H54 (cell line): ENCODE measurements at regions not wholly inside any gene's neighbourhood (a gene's known extent, or its start where the extent isn't known, plus 50 kb on each side); places are given as distances from the start of the nearest gene placed in this dataset.

Experiments used
- DNase-seq: peaks from one replicate; pipeline ENCODE4 v3.0.0; 2011; ENCODE audit warnings: low spot score, mixed read lengths; ENCODE audit not compliant: insufficient read length
- FAIRE-seq: peaks from 3 replicates; lab custom pipeline; 2011; peaks lifted over from hg19 to GRCh38; lab: Jason Lieb, UNC
- POLR2A ChIP-seq: IDR thresholded peaks from 2 replicates; pipeline ENCODE4 v1.6.1; 2011; ENCODE audit warnings: low read depth, mild to moderate bottlenecking, low read length

- TF ChIP-seq POLR2A: no peak
- DNase-seq (no peak), FAIRE-seq (no peak)
These were observed 429.5 kb downstream of the DTWD2 start for GRCh38 chr5:118558871-118559270.

GRCh38 chr5:118557251-118557661, 431.1 kb downstream of the DTWD2 start:
- FAIRE-seq: no peak
- no peak for DNase-seq
- no peak for TF ChIP-seq POLR2A

- TF ChIP-seq POLR2A: no peak
- FAIRE-seq: no peak
- no peak for DNase-seq
These were observed 431.6 kb downstream of the DTWD2 start for GRCh38 chr5:118556792-118557191.

DNA sequence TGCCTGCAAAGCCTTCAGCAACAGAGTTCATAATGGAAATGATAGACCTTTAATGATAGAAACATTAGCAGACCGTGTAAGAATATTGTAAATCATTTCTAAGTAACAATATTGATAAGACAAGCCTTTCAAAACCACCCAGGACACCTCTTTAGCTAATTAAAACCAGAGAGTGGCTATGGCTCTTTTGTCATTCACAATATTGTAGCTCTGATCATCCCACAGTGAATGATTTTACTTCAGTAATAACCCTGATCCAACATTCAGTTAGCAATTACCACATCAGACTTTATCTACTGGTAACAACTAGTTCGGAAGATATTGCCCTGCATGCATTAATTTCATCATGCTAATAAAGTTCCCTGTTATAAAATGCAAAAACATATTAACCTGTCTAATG, 432.6 kb downstream of the DTWD2 start:
- DNase-seq (no peak), FAIRE-seq (no peak)
- TF ChIP-seq POLR2A: no peak

DNA sequence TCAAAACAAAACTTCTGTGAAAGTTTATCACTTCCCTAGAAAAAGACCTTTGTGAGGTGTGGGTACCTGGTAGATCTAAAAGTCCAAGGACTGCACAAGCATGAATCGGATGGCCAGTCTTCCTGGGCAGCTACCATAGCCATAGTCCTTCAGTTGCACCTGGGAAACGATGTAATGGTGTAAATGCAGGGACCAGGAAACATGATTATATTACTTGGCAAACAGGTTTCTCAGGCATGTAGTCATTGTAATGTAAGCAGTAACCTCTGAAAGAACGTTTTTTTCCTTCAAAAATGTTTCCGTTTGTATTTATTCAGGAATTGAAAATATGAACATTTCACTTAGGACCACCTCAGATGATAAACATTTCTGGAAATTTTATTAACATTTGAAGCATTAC, 433.4 kb downstream of the DTWD2 start:
- FAIRE-seq (no peak), DNase-seq (no peak)
- no peak for TF ChIP-seq POLR2A

GRCh38 chr5:118554241-118554640, 434.1 kb downstream of the DTWD2 start:
- FAIRE-seq: no peak
- DNase-seq: no peak

DNA sequence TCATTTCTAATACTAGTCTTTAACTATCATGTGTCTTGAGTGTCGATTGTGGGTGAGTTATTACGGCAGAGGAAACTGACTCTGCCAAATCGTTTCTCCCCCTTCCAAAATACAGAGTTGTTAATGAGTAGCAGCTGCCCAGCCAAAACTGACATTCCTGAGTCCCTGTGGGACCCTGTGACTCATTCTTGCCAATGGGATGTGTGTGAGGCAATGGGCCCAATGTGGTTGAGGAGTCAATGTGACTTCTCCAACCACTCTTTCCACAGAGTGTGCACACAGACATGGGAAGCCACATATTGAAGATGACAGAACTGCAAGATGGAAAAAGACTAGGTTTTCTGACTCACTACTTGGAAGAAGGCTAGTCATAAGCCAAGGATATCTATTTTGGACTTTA, 434.7 kb downstream of the DTWD2 start:
- DNase-seq (no peak), FAIRE-seq (no peak)
- no peak for TF ChIP-seq POLR2A

More at GRCh38 chr5:118554241-118554640, 434.1 kb downstream of the DTWD2 start:
- no peak for TF ChIP-seq POLR2A

GRCh38 chr5:118552731-118553360, 435.5 kb downstream of the DTWD2 start:
- no peak for TF ChIP-seq POLR2A
- no peak for DNase-seq
- FAIRE-seq: no peak

DNA sequence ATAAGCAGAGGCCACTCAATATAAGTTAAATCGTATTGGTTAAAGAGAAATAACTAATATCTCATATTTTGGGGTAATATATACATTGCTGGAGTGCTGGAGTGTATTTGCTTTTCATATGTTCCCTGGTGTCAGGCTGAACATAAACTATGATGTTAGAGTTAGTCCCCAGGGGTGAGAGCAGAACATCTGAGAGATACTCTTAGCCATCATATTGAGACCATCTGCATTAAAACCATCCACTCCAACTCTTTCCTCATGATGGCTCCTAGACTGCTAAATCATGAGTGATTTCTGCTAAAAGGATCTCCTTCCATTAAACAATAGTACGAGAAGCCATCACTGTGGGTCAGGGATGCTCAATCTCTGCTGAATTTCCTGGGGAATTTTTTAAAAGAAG, 436.2 kb downstream of the DTWD2 start:
- TF ChIP-seq POLR2A: no peak
- FAIRE-seq (no peak), DNase-seq (no peak)

- TF ChIP-seq POLR2A: no peak
- FAIRE-seq (no peak), DNase-seq (no peak)
These were observed 436.6 kb downstream of the DTWD2 start for GRCh38 chr5:118551716-118552115.

DNA sequence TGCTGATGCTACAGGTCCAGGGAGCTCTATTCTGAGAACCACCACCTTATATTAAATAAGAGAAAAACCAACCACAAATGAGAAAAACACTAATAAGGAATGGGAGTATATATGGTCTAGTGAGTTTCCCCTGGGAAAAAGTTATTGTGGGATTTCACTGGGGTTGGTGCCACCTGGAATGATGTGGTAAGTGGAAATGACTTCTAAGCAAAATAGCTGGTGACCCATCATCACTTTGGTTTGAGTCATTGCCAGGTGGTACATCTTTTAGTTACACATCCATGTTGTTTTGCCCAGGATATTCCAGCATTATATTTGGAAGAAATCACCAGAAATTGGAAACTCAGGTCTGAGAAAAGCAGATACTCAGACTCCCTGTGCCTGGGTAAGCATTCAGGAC, 437.3 kb downstream of the DTWD2 start:
- no peak for DNase-seq
- FAIRE-seq: no peak

DNA sequence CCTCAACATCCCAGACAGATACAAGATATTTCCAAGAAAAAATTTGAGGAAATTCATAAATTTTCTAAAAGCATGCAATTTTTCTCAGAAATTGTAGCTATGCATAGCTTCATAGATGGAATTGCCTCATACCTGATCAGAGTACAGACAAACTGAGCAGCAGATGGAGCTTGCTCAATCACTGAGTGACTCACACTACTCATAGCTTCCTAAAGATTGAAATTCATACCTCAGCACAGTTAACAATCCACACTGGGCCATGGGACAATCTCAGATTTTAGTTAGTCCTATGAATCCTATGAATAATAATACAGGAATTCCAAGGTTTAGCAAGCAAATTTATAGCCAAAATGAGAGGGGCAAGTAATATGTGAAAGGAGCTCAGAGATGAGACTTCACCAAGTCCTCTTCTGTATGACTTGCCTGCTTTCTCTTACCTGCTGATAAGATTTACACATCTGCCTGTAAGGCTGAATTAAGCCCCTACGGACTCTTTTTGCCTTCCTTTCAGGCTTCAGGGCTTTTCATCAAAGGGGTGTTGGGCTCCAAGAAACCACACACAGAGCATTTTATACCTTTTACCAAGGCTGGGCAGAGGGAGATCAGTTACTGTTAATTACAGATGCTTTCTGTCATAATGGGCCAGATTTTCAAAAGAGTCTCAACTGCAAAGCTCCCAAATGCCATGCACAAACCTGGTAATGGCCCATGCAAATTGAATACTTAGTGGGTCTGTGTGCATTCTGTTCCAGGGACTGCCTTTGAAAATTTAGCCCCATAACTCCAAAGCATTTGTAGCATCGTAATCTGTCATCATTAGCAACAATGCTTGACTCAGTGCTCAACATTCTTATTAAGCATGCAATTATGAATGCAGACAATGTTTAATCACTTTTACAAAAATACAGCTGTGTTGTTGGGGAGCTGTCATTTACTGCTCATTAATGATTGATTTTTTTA, 439.3 kb downstream of the DTWD2 start:
- TF ChIP-seq POLR2A: no peak
- no peak for DNase-seq
- no peak for FAIRE-seq

More for the DNA sequence above, 437.3 kb downstream of the DTWD2 start:
- TF ChIP-seq POLR2A: no peak

- no peak for DNase-seq
- no peak for FAIRE-seq
- no peak for TF ChIP-seq POLR2A
These were observed 442.9 kb downstream of the DTWD2 start for GRCh38 chr5:118545470-118545869.

GRCh38 chr5:118544887-118545449, 443.4 kb downstream of the DTWD2 start:
- no peak for DNase-seq
- FAIRE-seq: no peak
- TF ChIP-seq POLR2A: no peak
